Thyroid gland (tissue), 4 donors: ENCODE measurements at regions not wholly inside any gene's neighbourhood (a gene's known extent, or its start where the extent isn't known, plus 50 kb on each side); places are given as distances from the start of the nearest gene placed in this dataset.

Experiments
- POLR2A ChIP-seq, 2 donors: fragments of 450-650 bp; IDR thresholded peaks; one replicate each; pipeline ENCODE4 v1.6.1; 2017; ENCODE audit warnings: antibody characterized with exemption in 2 of 2, mild to moderate bottlenecking in 2 of 2, moderate library complexity in 1 of 2
- TF ChIP-seq, protein P1 (sequence below), 6 experiments: fragments of 200-600 bp in 3 of 6; fragments of 450-650 bp in 3 of 6; sonication (generic) in 3 of 6; IDR thresholded peaks; one replicate each; pipeline ENCODE4 v1.5.1; 2016 to 2019; ENCODE audit warnings: antibody characterized with exemption in 6 of 6, mild to moderate bottlenecking in 2 of 6, inconsistent platforms in 1 of 6, moderate library complexity in 1 of 6

DNA sequence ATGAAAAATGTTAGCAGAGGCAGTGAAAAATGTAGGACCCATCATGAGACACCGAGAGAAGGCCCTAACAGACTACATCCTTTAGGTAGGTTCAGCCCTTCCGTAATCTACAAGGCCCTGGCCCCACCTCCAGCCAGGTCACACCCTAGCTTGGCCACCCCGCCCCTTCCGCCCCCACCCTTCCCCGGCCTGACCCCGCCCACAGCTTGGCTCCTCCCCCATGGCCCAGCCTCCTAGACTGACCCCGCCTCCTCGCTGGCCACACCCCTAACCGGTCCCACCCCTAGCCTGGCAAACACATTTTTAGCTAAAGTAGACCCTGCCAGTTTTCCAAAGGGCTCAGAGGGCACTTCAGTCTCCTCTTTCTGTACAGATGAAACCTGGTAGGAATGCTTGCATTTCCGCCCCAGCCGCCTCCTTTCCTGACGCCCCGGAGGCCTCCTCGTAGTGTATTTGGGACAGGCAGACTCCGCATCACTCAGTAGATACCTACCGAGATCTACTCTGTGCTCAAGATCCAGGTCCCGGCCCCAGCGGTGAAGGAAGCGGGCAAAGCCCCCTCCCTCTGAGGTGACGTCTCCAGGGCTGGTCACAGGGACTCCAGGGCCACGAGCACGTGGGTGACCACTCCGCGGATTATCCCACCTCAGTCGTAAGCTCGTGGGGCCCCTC is 443.5 kb downstream of the PREX1 start:
- TF ChIP-seq, protein P1, sequence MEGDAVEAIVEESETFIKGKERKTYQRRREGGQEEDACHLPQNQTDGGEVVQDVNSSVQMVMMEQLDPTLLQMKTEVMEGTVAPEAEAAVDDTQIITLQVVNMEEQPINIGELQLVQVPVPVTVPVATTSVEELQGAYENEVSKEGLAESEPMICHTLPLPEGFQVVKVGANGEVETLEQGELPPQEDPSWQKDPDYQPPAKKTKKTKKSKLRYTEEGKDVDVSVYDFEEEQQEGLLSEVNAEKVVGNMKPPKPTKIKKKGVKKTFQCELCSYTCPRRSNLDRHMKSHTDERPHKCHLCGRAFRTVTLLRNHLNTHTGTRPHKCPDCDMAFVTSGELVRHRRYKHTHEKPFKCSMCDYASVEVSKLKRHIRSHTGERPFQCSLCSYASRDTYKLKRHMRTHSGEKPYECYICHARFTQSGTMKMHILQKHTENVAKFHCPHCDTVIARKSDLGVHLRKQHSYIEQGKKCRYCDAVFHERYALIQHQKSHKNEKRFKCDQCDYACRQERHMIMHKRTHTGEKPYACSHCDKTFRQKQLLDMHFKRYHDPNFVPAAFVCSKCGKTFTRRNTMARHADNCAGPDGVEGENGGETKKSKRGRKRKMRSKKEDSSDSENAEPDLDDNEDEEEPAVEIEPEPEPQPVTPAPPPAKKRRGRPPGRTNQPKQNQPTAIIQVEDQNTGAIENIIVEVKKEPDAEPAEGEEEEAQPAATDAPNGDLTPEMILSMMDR (IDR thresholded peaks at IDR 0.05), result no peak
- TF ChIP-seq POLR2A (IDR thresholded peaks at IDR 0.05), result no peak
